Mesendoderm (in vitro differentiated cells): ENCODE measurements at regions not wholly inside any gene's neighbourhood (a gene's known extent, or its start where the extent isn't known, plus 50 kb on each side); places are given as distances from the start of the nearest gene placed in this dataset.

ENCODE experiments used
- DNase-seq: peaks from one replicate; pipeline ENCODE4 v3.0.0; 2013
- H2AK5ac ChIP-seq: 2 replicates; pipeline ENCODE4 v1.6.1; 2013; ENCODE audit warnings: low read length, inconsistent platforms
- H2BK120ac ChIP-seq: 2 replicates; pipeline ENCODE4 v1.6.1; 2013; ENCODE audit warnings: low read depth, mild to moderate bottlenecking, low read length, moderate library complexity, mixed read lengths
- H2BK15ac ChIP-seq: replicated peaks from 2 replicates; pipeline ENCODE4 v1.6.1; 2013; ENCODE audit warnings: low read depth, mild to moderate bottlenecking, moderate library complexity
- H2BK5ac ChIP-seq: 2 replicates; pipeline ENCODE4 v1.6.1; 2013; ENCODE audit warnings: low read length, inconsistent platforms
- H3K18ac ChIP-seq: 2 replicates; pipeline ENCODE4 v1.6.1; 2013; ENCODE audit warnings: mild to moderate bottlenecking, low read length, mixed read lengths
- H3K23ac ChIP-seq: one replicate; pipeline ENCODE4 v1.6.1; 2013; ENCODE audit warnings: low read length
- H3K27ac ChIP-seq: 2 replicates; pipeline ENCODE4 v1.5.1; 2013; ENCODE audit warnings: low read depth, mild to moderate bottlenecking, inconsistent platforms, low read length, moderate library complexity
- H3K27me3 ChIP-seq: 2 replicates; pipeline ENCODE4 v1.6.1; 2013; ENCODE audit warnings: low read length, control low read depth, mild to moderate bottlenecking, inconsistent platforms; ENCODE audit not compliant: insufficient read depth, poor library complexity
- H3K36me3 ChIP-seq: 2 replicates; pipeline ENCODE4 v1.6.1; 2013; ENCODE audit warnings: low read length, inconsistent platforms; ENCODE audit not compliant: control insufficient read depth, insufficient read depth
- H3K4ac ChIP-seq: one replicate; pipeline ENCODE4 v1.6.1; 2013; ENCODE audit warnings: low read depth, mild to moderate bottlenecking, low read length, moderate library complexity
- H3K4me1 ChIP-seq: 2 replicates; pipeline ENCODE4 v1.6.1; 2013; ENCODE audit warnings: low read depth, low read length, inconsistent platforms; ENCODE audit not compliant: control insufficient read depth
- H3K4me2 ChIP-seq: 2 replicates; pipeline ENCODE4 v1.6.1; 2013; ENCODE audit warnings: low read length
- H3K4me3 ChIP-seq: 2 replicates; pipeline ENCODE4 v1.5.1; 2013; ENCODE audit warnings: mild to moderate bottlenecking, low read length
- H3K56ac ChIP-seq: one replicate; pipeline ENCODE4 v1.6.1; 2013; ENCODE audit warnings: low read length
- H3K79me1 ChIP-seq: 2 replicates; pipeline ENCODE4 v1.6.1; 2013; ENCODE audit warnings: low read length, inconsistent platforms
- H3K79me2 ChIP-seq: 2 replicates; pipeline ENCODE4 v1.6.1; 2013; ENCODE audit warnings: mild to moderate bottlenecking, low read length; ENCODE audit not compliant: control insufficient read depth, insufficient read depth
- H3K9ac ChIP-seq: 2 replicates; pipeline ENCODE4 v1.6.1; 2013; ENCODE audit warnings: low read length, inconsistent platforms
- H4K5ac ChIP-seq: one replicate; pipeline ENCODE4 v1.6.1; 2013; ENCODE audit warnings: low read length
- H4K8ac ChIP-seq: one replicate; pipeline ENCODE4 v1.6.1; 2013; ENCODE audit warnings: low read depth, mild to moderate bottlenecking, control low read depth, low read length, moderate library complexity
- WGBS: extraction: QIAGEN DNeasy Blood & Tissue Kit; methylation state at CpG from one replicate; pipeline ENCODE4 v1.1.7; 2013; ENCODE audit warnings: low lambda C conversion rate, missing lambda C conversion rate; ENCODE audit not compliant: insufficient coverage; ENCODE audit errors: extremely low coverage; 5-methylcytosine and 5-hydroxymethylcytosine counted together

DNA sequence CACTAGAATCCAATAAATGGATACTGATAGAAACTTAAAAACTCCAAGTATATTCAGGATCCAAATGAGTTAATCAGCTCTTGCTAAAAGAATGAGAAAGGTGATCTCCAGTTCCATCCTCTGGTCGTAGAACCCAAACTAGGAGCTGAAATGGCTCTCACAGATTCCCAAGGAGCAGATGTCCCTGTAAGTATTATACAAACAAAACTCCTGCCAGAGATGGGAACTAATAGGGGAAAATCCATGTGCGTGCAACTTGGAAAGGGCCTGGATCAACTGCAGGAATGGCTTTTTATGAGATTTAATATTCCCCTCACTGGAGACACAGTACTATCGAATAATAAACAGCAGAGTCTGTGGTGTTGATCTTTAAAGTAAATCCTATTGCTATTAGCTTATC lies 309.2 kb upstream of the TBX3 start:
- H4K5ac ChIP-seq, result no peak overlapping the region
- H3K23ac ChIP-seq, result no peak overlapping the region
- no peaks in the 10 kb centered on the region for H3K36me3 ChIP-seq
- H3K9ac ChIP-seq, result no peak overlapping the region
- no peaks in the 10 kb centered on the region for H3K79me1 ChIP-seq
- no peak for DNase-seq
- H3K4ac ChIP-seq, result no peak overlapping the region
- no peaks in the 10 kb centered on the region for H3K79me2 ChIP-seq
- no peak overlapping the region for H3K4me3 ChIP-seq
- no peak overlapping the region for H2BK120ac ChIP-seq
- H2BK5ac ChIP-seq, result no peak overlapping the region
- H3K18ac ChIP-seq, result peak overlapping the region; percentile 14
- no CpG with 5 or more reads among the region's 3 CpGs for WGBS
- H2AK5ac ChIP-seq, result no peak overlapping the region
- no peak overlapping the region for H3K4me2 ChIP-seq
- H3K4me1 ChIP-seq, result no peaks in the 10 kb centered on the region
- no peaks in the 10 kb centered on the region for H3K27me3 ChIP-seq
- no peak overlapping the region for H3K56ac ChIP-seq
- no peak overlapping the region for H2BK15ac ChIP-seq
- H3K27ac ChIP-seq, result no peak overlapping the region
- no peak overlapping the region for H4K8ac ChIP-seq

DNA sequence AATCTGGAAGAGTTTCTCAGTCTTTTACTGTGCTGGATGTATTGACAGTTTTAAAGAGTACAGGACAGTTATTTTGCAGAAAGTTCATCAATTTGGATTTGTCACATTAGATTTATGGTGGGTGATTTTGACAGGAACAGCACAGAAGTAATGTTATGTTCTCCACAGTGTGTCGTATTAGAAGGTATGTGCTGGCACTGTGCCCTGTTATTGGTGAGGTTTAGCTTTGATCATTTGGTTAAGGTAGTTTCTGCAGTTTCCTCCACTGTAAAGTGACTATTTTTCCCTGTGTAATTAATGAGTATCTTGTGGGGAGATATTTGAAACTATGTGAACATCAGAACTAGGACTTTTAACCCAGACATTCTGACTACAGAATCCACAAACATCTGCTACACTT lies 308.5 kb upstream of the TBX3 start:
- H3K27me3 ChIP-seq, result no peaks in the 10 kb centered on the region
- no peak overlapping the region for H3K9ac ChIP-seq
- WGBS, result no CpG with 5 or more reads among the region's 1 CpG
- H3K4ac ChIP-seq, result no peak overlapping the region
- no peak overlapping the region for H3K23ac ChIP-seq
- no peak overlapping the region for H4K8ac ChIP-seq
- no peaks in the 10 kb centered on the region for H3K79me2 ChIP-seq
- no peak overlapping the region for H2BK15ac ChIP-seq
- H3K4me1 ChIP-seq, result no peaks in the 10 kb centered on the region
- no peak overlapping the region for H3K56ac ChIP-seq
- no peak overlapping the region for H4K5ac ChIP-seq
- H3K4me3 ChIP-seq, result no peak overlapping the region
- no peak overlapping the region for H3K4me2 ChIP-seq
- no peak overlapping the region for H2BK120ac ChIP-seq
- H3K79me1 ChIP-seq, result no peaks in the 10 kb centered on the region
- H3K18ac ChIP-seq, result no peak overlapping the region
- no peaks in the 10 kb centered on the region for H3K36me3 ChIP-seq
- H2AK5ac ChIP-seq, result no peak overlapping the region
- DNase-seq, result no peak
- H2BK5ac ChIP-seq, result no peak overlapping the region
- H3K27ac ChIP-seq, result no peak overlapping the region

DNA sequence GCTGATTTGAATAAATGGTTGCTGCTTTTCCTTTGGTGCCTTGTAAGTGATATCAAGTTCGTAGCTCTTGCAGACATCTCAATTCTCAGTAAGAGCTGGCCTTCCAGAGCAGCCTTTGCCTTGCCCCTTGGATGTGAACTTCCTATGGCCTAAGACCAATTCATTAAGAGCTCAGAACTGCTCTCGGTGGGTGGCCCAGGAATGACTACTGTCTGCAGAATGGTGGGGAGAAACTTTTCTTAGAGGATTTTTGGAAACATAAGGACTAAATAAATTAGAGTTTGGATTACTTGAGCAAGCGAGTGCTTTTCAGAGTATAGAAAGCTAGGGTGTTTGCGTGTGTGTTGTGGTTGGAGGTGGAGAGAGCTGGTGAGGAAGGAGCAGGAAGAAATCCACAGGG lies 306.4 kb upstream of the TBX3 start:
- no peak overlapping the region for H2AK5ac ChIP-seq
- no peak overlapping the region for H3K4ac ChIP-seq
- no peaks in the 10 kb centered on the region for H3K36me3 ChIP-seq
- no peaks in the 10 kb centered on the region for H3K79me1 ChIP-seq
- H3K23ac ChIP-seq, result no peak overlapping the region
- no peak overlapping the region for H4K5ac ChIP-seq
- H3K56ac ChIP-seq, result no peak overlapping the region
- no peak for DNase-seq
- WGBS, result 100% methylated on average over 2 of the region's 4 CpGs
- no peak overlapping the region for H3K27ac ChIP-seq
- H3K4me3 ChIP-seq, result no peak overlapping the region
- H3K4me2 ChIP-seq, result no peak overlapping the region
- no peaks in the 10 kb centered on the region for H3K79me2 ChIP-seq
- no peaks in the 10 kb centered on the region for H3K27me3 ChIP-seq
- H2BK15ac ChIP-seq, result no peak overlapping the region
- no peak overlapping the region for H4K8ac ChIP-seq
- H2BK5ac ChIP-seq, result no peak overlapping the region
- H3K9ac ChIP-seq, result no peak overlapping the region
- no peaks in the 10 kb centered on the region for H3K4me1 ChIP-seq
- H2BK120ac ChIP-seq, result no peak overlapping the region
- H3K18ac ChIP-seq, result no peak overlapping the region

DNA sequence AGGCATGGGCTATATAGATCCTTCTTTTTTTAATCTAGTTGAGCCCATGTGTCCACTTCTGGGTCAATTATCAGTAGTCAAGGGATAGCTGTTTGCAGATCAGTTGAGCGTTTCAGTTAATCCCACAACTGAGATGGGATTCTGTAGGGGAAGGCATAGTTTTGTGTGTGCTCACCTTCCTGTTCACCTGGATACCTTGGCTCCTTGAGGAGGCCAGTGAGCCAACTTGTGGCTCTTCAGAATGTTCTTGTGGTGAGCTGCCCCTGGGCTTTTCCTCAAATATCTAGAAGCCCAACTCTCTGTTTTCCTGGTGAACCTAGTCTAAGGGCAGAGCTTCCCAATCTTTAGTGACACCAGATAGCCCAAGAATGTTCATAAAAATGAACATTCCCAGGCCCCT lies 302.9 kb upstream of the TBX3 start:
- no peak overlapping the region for H3K27ac ChIP-seq
- H3K23ac ChIP-seq, result no peak overlapping the region
- H4K8ac ChIP-seq, result no peak overlapping the region
- no peak overlapping the region for H3K4me3 ChIP-seq
- DNase-seq, result no peak
- no peaks in the 10 kb centered on the region for H3K4me1 ChIP-seq
- WGBS, result no CpG with 5 or more reads among the region's 1 CpG
- H3K79me2 ChIP-seq, result no peaks in the 10 kb centered on the region
- H3K4me2 ChIP-seq, result no peak overlapping the region
- H3K56ac ChIP-seq, result no peak overlapping the region
- no peak overlapping the region for H2BK5ac ChIP-seq
- H3K18ac ChIP-seq, result no peak overlapping the region
- H3K4ac ChIP-seq, result no peak overlapping the region
- no peak overlapping the region for H2BK15ac ChIP-seq
- H2BK120ac ChIP-seq, result no peak overlapping the region
- H4K5ac ChIP-seq, result no peak overlapping the region
- H3K9ac ChIP-seq, result no peak overlapping the region
- H3K27me3 ChIP-seq, result no peaks in the 10 kb centered on the region
- H3K79me1 ChIP-seq, result no peaks in the 10 kb centered on the region
- H3K36me3 ChIP-seq, result no peaks in the 10 kb centered on the region
- no peak overlapping the region for H2AK5ac ChIP-seq

DNA sequence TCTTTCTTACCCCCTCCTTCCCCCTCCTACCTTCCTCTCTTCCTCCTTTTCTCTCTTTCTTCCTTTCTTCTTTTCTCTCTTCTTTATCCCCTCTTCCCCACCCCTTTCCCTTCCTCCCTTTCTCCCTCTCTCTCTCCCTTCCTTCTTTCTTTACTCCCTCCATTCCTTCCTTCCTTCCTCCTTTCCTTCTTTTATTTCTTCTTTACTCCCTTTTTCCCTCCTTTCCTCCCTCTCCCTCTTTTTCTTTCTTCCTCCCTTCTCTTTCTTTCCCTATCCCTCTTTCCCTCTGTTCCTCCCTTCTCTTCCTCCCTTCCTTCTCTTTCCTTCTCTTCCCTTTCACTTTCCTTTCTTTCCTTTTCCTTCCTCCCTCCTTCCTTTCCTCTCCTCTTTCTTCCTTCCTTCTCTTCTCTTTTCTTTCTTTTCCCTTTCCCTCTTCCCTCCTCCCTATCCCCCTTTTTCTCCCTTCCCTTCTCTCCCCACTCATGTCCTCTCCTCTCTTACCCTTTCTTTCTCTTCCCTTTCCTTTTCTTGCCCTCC lies 302.3 kb upstream of the TBX3 start:
- Histone ChIP-seq H2BK5ac (no peak overlapping the region), H3K36me3 (no peaks in the 10 kb centered on the region), H3K79me2 (no peaks in the 10 kb centered on the region), H3K18ac (no peak overlapping the region), H2BK120ac (no peak overlapping the region), H4K8ac (no peak overlapping the region), H4K5ac (no peak overlapping the region), H3K79me1 (no peaks in the 10 kb centered on the region), H3K4me1 (no peaks in the 10 kb centered on the region), H3K27ac (no peak overlapping the region), H3K9ac (no peak overlapping the region), H3K27me3 (no peaks in the 10 kb centered on the region), H3K4me2 (no peak overlapping the region), H3K56ac (no peak overlapping the region), H2BK15ac (no peak overlapping the region), H3K4ac (no peak overlapping the region), H3K23ac (no peak overlapping the region), H3K4me3 (no peak overlapping the region), H2AK5ac (no peak overlapping the region)
- DNase-seq, result no peak

DNA sequence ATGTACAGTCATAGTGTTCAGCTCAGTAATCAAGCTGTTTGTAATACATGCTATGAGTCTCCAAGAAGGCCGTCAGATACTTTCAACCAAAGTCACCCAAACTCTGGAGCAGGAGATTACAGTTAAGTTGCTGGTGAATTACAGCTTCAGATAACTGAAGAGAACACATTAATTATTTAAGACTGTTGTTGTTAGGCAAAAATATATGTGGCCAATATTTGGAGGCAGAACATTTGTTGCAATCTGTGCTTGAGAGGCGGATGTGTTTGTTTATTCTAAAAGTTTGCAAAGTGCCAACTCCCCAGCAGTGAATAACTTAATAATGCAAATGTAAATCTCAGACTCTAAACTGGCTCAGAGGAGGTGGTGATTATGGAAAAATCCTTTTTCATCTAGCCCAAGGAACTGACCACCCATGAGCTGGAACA lies 300.7 kb upstream of the TBX3 start:
- no peak overlapping the region for H2BK120ac ChIP-seq
- H3K56ac ChIP-seq, result no peak overlapping the region
- no peaks in the 10 kb centered on the region for H3K27me3 ChIP-seq
- no peak overlapping the region for H2BK5ac ChIP-seq
- no peaks in the 10 kb centered on the region for H3K79me2 ChIP-seq
- no peak overlapping the region for H3K4me2 ChIP-seq
- H3K27ac ChIP-seq, result no peak overlapping the region
- H4K5ac ChIP-seq, result no peak overlapping the region
- no peaks in the 10 kb centered on the region for H3K4me1 ChIP-seq
- H2AK5ac ChIP-seq, result no peak overlapping the region
- no peak overlapping the region for H3K4ac ChIP-seq
- no peak overlapping the region for H3K23ac ChIP-seq
- no peak overlapping the region for H3K4me3 ChIP-seq
- no CpG with 5 or more reads among the region's 2 CpGs for WGBS
- no peaks in the 10 kb centered on the region for H3K36me3 ChIP-seq
- H4K8ac ChIP-seq, result no peak overlapping the region
- no peak overlapping the region for H3K18ac ChIP-seq
- no peak for DNase-seq
- H3K9ac ChIP-seq, result no peak overlapping the region
- no peaks in the 10 kb centered on the region for H3K79me1 ChIP-seq
- no peak overlapping the region for H2BK15ac ChIP-seq
